GM21360 (cell line): ENCODE measurements at regions not wholly inside any gene's neighbourhood (a gene's known extent, or its start where the extent isn't known, plus 50 kb on each side); places are given as distances from the start of the nearest gene placed in this dataset.

ENCODE experiments used
- ATAC-seq: cut with Tn5 transposase; IDR thresholded peaks from one replicate; pipeline ENCODE4 v1.9.1; 2021; ENCODE audit warnings: mild to moderate bottlenecking, moderate library complexity; ENCODE audit not compliant: unreplicated experiment

DNA sequence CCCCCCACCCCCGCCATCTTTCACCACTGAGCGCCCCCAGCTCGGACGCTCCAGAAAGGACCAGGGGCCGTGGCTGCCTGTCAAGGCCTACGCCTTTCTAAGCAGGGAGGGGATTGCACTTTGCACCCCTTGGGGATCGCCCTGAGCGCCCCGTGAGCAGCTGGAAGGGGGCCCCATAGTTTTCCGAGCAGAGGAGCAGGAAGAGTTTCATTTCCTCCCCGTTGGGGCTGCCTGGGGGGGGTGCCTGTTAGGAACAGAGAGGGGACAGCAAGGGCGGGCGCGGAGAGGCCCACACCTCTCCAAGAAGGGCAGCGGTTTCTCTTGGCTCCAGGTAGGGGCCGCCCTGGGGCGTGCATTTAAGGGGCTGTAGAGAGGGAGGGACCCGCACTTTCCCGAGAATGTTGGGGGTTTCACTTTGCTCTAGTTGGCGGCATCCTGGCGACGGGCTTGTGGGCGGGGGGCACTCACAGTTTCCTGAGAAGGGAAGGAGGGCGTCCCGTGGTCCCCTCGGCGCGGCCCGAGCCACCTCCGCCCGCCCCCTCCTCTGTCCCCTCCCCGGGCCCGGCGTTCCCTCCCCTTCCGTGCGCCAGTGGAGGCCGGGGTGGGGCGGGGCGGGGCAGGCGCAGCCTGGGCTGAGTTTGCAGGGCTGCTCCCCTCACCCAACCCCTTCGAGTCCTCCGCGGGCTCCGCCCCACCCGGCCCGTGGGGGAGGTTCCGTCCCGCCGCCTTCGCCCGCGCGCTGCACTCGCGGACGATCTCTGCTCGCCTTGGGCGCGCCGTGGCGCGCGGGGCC lies 82.3 kb upstream of the CD99 start:
- peak; percentile 94 for ATAC-seq

DNA sequence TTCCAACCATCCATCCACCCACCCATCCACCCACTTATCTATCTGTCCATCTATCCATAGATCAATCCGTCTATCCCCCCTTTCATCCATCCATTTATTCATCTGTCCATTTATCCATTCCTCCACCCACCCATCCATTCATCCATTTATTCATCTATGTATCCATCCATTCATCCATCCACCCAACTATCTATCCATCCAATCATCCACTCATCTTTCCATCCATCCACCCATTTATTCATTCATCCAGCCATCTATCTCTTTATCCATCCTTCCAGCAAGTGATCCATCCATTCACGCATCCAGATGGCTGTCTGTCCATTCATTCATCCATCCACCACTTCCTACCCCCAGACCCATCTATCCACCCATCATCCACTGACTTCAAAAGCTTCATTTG lies 84.0 kb upstream of the CD99 start:
- ATAC-seq = no peak

DNA sequence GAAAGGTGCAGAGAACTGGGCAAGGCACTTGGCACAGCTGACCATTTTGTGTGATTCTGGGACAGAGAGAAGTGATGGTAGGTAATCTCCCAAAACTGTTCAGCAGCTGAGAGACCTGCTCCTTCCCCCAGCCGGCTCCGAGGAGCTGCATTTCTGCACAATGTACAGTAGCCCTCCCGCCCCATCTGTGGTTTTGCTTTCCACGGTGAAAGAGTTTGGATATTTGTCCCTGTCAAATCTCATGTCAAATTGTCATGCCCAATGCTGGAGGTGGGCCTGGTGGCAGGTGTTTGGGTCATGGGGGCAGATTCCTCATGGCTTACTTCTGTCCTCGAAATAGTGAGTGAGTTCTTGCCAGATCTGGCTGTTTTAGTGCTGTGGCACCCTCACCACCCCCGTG lies 90.5 kb upstream of the CD99 start:
- no peak for ATAC-seq

DNA sequence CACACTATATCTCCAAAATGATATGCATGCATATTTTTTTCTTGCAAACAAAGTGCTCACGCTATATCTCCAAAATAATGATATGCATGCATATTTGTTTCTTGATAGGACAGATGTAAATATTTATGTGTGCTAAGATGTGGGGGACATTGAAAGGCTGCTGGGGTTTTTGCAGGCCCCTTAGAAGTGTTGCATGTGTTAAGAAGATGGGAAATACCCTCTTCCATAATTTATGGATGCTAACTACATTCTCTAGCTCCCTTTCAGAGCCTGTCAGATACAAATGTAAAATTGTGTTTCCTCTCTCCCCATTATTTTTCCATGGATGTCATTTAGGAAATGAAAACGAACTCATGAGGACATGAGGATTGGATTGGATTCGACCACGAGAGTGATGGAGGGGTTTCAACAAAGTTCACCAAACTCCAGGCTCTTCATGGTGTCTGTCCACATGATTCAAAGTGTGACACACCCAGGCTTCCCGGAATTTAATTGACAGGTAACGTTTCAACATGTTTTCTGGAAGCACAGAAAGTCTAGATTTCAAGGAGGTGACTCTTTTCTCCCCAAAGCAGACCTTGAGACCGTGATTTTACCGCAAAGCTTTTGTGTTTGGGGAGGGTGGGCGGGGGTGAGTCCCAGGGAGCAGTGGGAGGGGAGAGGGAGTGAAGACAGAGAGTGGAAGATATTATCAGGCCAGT lies 94.4 kb upstream of the CD99 start:
- no peak for ATAC-seq

DNA sequence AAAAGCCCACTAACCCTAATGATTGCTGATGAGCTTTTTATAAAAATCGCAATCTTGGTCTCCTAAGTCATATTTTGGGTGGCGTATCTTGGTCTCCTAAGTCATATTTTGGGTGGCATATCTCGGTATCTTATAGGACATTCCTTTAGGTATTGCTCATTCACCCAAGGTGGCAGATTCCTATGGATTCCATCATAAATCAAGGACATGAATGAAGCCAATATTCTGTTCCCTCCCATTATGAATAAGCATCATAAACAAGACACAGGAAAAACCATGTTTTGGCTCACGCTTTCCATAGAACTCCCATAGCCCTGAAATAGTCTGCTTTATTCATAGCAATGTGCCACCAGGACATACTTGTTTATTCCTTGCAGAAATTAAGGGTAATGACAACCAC lies 95.0 kb upstream of the CD99 start:
- ATAC-seq = no peak

DNA sequence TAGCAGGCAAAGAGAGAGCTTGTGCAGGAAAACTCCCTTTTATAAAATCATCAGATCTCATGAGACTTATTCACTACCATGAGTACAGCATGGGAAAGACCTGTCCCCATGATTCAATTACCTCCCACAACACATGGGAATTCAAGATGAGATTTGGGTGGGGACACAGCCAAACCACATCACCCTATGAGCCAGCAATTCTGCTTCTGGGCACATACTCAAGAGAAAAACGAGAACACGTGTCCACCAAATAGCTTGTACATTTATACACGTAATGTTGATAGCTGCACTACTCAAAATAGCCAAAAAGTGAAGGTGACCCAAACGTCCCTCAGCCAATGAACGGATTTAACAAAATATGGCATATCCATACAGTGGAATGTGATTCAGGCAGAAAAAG lies 94.5 kb upstream of the DHRSX start:
- ATAC-seq = no peak

DNA sequence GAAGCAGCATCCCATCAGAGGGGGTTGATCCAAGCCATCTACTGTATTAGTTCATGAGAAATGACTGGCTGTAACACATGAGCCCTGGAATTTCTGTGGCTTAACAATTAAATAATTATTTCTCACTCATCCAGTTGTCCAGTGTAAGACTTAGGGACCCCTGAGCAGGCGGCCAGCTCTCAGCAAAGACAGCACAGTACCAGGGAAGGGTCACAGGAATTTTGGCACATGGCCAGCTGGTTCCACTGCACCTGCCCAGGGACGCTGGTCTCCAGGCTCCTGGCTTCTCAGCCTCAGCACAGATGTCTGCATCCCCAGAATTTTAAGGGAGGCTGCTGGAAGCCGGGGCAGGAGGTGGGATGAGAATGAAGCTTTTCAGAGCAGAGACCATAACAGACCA lies 93.7 kb upstream of the DHRSX start:
- ATAC-seq = no peak

DNA sequence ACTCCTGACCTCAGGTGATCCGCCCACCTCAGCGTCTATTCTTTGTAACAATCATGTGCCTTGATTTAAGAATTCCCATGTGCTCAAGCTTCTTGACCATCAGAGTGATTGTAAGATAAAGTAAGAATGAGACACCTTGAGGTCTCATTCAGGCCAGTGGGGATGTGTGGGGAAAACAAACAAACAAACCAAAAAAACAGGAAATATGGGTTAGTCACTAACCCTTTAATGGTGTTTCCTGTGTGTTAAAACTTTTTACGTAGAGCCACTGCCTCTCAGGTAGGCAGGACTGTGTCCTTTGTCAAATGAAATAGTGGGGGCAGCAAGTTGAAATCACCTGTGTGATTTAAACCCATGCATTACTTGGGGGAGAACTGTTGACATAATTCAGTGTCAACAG lies 91.5 kb upstream of the DHRSX start:
- ATAC-seq = no peak

DNA sequence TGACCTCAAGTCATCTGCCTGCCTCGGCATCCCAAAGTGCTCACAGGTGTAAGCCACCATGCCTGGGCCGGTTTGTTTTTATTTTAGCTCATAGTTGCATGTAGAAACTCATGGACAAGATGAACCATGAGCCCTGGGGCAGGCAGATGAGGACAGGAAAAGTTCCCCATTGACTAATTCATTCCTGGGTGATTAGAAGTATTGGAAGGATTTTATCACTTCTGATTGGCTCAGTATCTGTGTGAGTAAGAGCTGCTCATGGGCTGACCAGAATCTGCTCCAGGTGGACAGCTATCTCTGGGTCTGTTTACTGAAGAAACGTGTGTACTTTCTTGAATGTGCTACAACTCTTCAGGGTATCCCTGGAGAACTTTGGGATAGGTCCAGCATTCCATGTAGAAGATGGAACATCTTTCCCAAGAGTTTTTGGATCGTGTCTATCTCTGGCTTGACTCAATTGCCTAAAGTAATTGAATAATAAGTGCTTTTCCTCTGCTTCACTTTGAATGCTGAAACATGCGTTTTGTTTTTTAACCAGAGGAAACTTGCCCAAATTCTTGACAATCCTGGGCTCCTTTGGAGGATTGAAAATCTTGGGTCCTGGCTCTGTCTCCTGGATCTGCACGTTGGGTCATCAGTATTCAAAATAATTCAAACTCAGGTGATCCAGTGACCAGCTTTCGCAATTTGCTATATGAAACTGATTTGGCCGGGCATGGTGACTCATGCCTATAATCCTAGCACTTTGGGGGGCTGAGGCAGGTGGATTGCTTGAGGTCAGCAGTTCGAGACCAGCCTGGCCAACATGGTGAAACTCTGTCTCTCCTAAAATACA lies 88.6 kb upstream of the DHRSX start:
- ATAC-seq = no peak

DNA sequence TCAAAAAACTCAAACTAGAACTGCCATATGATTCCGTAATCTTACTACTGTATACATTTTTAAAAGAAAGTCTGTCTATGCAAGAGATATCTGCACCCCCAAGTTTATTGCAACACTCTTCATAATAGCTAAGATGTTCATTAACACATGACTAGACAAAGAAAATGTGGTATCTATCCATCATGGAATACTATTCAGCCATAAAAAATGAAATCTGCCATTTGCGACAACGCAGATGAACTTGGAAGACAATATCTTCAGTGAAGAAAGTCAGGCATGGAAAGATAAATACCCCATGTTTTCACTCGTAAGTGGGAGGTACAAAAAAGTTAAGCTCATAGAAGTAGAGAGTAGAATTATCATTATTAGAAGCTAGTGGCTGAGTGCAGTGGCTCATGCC lies 87.3 kb upstream of the DHRSX start:
- ATAC-seq = no peak

DNA sequence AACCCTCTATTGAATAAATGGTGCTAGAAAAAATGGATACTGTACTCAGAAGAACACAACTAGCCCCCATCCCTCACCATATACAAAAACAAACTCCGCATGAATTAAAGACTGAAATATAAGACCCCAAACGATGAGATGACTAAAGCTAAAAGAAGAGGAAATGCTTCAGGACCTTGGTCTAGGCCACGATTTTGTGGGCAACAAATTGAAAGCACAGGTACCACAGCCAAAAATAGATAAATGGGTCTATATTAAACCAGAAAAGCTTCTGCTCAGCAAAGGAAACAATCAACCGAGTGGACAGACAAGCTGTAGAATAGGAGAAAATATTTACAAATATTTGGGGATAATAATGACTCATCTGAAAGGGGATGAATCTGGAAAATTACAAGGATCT lies 86.4 kb upstream of the DHRSX start:
- no peak for ATAC-seq

DNA sequence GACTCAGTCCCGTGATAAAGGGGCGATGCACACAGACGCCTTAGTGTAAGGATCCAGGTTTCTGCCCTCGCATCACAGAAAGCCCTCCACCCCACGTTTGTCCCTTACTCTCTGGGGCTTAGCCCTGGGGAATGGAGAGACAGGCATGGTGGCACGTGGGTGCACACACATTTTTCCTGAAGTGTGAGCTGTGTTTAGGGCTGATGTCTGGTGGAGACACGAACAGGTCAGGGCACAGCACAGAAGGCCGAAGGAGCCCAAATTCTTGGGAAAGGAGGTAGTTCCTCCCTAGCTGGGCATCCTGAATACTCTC lies 84.3 kb upstream of the DHRSX start:
- ATAC-seq = no peak

DNA sequence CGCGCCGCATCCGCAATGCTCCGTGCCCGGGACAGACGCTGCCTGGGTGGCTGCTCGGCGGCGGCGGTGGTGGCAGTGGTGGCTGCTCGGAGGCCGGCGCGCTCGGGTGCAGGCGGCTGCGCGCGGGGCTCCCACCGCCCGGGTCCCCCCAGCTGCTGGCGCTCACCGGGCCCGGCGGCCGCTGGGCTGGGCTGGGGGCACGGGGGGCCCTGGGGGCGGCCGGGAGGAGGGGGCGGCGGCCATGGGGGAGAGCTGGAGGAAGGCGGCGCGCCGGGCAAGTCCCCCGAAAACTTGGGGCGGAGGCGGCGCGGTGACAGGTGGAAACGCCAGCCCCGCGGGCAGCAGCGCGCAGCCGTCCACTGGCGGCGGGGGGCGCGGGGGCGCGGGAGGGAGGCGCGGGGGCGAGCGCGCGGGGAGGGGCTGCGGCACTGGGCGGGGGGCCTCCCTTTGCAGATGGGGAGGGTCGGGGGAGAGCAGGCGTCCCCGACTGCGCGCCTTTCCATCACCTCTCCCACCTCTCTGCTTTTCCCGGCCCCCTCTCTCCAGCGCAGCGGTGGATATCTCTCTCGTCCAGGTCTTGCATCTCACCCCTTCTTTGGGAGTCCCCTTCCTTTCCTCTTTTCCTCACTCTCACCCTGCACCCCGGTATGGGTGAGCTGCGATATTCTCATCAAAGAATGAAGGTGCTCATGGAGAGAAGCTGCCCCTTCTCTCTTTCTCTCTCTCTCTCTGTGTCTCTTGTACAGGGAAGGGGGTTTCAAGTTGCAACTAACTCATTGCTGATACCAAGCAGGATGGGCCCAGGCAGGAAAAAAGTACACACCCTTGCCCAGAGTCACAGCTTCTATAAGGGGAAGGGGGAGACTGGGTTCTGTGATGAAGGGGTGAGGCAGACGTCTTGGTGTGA lies 83.7 kb upstream of the DHRSX start:
- ATAC-seq = no peak

DNA sequence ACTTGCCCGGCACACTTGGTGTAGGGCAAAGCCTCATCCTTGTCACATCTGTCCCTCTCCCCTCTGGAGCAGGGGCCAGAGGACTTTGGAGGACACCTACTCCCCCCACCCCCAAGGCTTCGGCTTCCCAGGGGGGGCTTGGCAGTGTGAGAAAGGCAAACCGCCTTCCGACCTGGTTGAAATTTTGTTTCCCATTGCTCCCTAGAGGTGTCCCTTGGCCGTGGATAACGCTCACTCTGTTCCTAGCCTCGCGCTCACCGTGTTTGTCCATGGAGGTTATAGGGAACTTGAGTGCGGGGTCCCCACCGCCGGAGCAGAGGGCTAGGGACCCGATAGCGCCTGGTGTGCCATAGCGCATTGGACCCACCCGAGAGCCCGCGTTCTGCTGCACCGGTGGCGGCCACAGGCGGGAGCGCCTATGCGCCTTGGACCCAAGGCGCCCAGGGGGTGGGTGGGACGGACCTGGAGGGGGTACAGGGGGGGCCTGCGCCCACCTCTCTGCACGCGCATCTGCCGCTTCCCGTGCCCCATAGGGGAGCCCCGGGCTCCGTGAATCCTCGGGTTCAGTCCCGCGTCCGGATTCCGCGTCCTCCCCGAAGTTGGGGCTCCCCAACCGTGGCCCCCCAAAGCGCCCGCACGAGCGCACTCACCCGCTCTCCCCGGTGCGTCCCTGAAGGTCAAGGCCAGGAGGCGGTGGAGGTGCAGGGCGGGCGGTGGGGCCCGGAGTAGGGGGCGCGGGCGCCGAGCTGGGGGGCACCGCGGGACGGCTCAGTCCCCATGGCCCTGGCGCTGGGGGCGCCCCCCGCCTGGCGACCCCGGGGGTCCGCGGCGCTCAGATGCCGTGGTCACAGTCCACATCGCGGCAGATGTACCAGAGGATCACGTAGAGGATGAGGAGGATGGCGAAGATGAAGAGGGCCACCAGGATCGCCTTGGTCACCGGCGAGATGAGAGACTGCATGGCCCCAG lies 82.7 kb upstream of the DHRSX start:
- no peak for ATAC-seq

DNA sequence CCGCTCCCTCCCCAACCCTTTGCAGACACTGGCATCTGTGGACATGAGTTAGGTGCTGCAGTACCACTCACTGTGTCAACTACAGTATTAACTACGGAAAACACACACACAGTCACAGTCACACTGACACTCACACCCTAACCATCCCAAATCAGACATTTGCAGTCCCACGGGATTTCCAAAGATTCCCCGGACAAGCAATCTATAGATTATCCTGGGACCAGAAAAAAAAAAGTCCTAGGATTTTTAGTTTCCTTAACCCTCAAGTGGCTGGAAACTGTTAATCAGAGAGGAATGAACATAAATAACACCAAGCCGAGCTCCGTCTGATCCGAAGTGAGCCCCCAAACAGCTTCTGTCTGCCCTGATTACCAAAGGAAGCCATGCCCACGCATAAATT lies 81.9 kb upstream of the DHRSX start:
- ATAC-seq = no peak

DNA sequence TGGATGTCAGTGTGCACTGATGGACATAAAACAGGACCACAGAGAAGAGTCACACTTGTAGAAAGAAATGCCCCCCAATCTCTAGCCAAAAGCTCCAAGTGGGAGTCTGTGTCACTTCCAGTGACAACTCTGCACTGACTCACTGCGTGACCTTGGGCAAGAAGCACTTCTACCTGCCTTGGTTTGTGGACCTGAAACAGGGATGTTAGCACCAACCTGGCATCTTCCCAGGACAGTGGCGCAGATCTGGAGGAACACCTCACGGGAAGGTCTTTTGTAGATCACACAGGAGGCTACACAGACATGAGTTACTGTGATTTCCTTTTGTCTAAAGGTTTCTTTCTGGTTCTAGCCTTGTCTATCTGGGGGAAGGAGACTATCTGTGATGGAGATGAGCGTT lies 80.5 kb upstream of the DHRSX start:
- ATAC-seq = no peak

DNA sequence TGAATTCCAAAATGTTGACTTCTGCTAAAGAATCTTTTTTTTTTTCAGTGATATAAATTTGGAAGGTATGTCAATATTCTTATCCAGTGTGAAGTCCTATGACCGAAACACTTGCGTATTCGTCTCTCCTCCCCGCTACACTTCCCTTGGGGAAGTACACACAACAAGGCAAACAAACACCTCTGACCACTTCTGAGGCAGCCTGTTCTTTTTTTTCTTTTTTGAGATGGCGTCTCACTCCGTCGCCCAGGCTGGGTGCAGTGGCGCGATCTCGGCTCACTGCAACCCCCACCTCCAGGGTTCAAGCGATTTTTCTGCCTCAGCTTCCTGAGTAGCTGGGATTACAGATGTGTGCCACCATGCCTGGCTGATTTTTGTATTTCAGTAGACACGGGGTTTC lies 78.1 kb upstream of the DHRSX start:
- ATAC-seq = no peak

DNA sequence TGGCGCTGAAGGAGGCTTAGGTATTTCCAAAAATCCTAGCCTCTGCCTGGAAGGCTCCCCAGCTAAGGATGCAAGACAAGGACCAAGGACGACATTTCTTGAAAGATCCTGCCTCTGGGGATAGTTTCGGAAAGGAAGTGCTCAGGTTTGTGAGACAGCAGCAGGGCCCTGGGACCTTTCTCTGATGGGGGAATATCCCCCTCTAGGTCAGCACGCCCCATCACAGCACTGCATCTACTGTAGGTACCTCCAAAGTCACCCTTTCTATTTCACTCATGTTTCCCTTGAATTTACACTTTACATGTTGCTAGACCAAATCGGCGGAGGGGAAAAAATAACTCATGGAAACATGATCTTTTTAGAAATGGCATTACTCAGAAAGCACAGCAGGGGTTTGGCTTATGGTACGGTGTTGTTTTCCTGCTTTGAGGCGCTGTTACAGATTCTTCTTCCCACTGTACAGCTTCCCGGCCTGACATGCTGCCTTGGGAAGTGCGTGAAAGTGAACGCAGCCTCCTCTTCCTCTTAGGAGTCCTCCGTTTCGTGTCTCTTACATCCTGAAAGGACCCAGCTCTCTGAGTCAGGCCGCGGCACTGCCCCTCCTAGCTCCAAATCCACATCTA lies 77.2 kb upstream of the DHRSX start:
- ATAC-seq = no peak

DNA sequence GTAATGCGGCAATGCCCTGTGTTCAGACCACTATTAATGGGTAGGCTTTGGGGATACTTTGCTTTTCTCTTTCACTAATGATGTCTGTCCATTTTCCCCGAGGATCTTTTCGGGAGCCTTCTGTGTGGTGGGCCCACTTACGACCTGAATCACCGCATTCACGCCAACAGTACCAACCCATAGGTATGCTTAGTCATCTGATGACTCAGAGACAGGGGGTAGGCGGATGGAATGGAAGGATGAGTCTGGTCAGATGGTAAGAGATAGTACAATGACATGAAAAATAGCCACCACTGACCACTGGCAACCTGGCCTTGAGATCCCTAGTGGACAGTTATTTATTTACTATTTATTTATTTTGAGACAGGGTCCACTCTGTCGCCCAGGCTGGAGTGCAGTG lies 76.0 kb upstream of the DHRSX start:
- ATAC-seq = no peak
